GM21717 (cell line): ENCODE measurements at regions not wholly inside any gene's neighbourhood (a gene's known extent, or its start where the extent isn't known, plus 50 kb on each side); places are given as distances from the start of the nearest gene placed in this dataset.

ENCODE experiments used
- ATAC-seq: cut with Tn5 transposase; IDR thresholded peaks from one replicate; pipeline ENCODE4 v1.9.1; 2021; ENCODE audit warnings: mild to moderate bottlenecking, moderate library complexity; ENCODE audit not compliant: unreplicated experiment

GRCh38 chr7:85529201-85529600, 342.3 kb upstream of the SEMA3D start:
- no peak for ATAC-seq

GRCh38 chr7:85528581-85528980, 341.7 kb upstream of the SEMA3D start:
- no peak for ATAC-seq

- ATAC-seq: no peak
Observed at GRCh38 chr7:85525676-85526075, 338.8 kb upstream of the SEMA3D start.

- no peak for ATAC-seq
Observed at GRCh38 chr7:85522070-85522469, 335.2 kb upstream of the SEMA3D start.

GRCh38 chr7:85521108-85521694, 334.3 kb upstream of the SEMA3D start:
- no peak for ATAC-seq

- no peak for ATAC-seq
Observed at GRCh38 chr7:85520175-85520574, 333.3 kb upstream of the SEMA3D start.

GRCh38 chr7:85516675-85517074, 329.8 kb upstream of the SEMA3D start:
- ATAC-seq: no peak

- no peak for ATAC-seq
Observed at GRCh38 chr7:85512790-85513189, 325.9 kb upstream of the SEMA3D start.

GRCh38 chr7:85510287-85510686, 323.4 kb upstream of the SEMA3D start:
- no peak for ATAC-seq

- ATAC-seq: no peak
Observed at GRCh38 chr7:85509476-85509875, 322.6 kb upstream of the SEMA3D start.

GRCh38 chr7:85508642-85509410, 322.0 kb upstream of the SEMA3D start:
- no peak for ATAC-seq

- no peak for ATAC-seq
Observed at GRCh38 chr7:85498031-85498430, 311.2 kb upstream of the SEMA3D start.

GRCh38 chr7:85489498-85489897, 302.6 kb upstream of the SEMA3D start:
- no peak for ATAC-seq

- ATAC-seq: no peak
Observed at GRCh38 chr7:85488406-85488805, 301.6 kb upstream of the SEMA3D start.

- no peak for ATAC-seq
Observed at GRCh38 chr7:85483177-85483576, 296.3 kb upstream of the SEMA3D start.

GRCh38 chr7:85480666-85481065, 293.8 kb upstream of the SEMA3D start:
- no peak for ATAC-seq

GRCh38 chr7:85479918-85480643, 293.2 kb upstream of the SEMA3D start:
- ATAC-seq: no peak

GRCh38 chr7:85478530-85478929, 291.7 kb upstream of the SEMA3D start:
- no peak for ATAC-seq

GRCh38 chr7:85475476-85475875, 288.6 kb upstream of the SEMA3D start:
- no peak for ATAC-seq

GRCh38 chr7:85475071-85475470, 288.2 kb upstream of the SEMA3D start:
- ATAC-seq: no peak

- ATAC-seq: peak; percentile 85
Observed at GRCh38 chr7:85474234-85474633, 287.4 kb upstream of the SEMA3D start.

- ATAC-seq: peak; percentile 53
Observed at GRCh38 chr7:85471740-85472139, 284.9 kb upstream of the SEMA3D start.
